ENCODE measurements at regions not wholly inside any gene's neighbourhood (a gene's known extent, or its start where the extent isn't known, plus 50 kb on each side); places are given as distances from the start of the nearest gene placed in this dataset.

DNA sequence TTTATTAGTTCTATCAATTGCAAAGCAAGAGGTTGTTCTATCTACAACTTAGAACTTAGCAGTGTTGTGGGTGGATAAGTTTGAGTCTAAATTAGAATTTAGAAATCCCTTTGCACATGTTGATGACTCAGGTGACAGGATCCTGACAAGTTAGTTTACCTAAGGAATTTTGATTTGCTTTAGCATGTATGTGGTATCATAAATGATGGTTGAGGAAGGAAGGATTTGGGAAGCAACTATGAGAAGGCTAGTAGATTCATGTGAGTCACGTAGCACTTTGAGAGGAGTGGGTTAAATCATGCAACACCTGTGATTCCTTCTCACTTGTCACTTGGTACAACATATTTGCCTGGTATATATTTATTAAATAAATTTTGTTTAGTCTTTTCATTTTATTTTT is 223.7 kb upstream of the USP25 start:
- H3K4me1 ChIP-seq = no peaks in the 10 kb centered on the region
- no peaks in the 10 kb centered on the region for H3K27me3 ChIP-seq
- TF ChIP-seq EP300 (IDR thresholded peaks at IDR 0.05) (no peak), POLR2AphosphoS5 (IDR thresholded peaks at IDR 0.05) (no peak), POLR2A (IDR thresholded peaks at IDR 0.05) (no peak)
- TF ChIP-seq, protein P1, sequence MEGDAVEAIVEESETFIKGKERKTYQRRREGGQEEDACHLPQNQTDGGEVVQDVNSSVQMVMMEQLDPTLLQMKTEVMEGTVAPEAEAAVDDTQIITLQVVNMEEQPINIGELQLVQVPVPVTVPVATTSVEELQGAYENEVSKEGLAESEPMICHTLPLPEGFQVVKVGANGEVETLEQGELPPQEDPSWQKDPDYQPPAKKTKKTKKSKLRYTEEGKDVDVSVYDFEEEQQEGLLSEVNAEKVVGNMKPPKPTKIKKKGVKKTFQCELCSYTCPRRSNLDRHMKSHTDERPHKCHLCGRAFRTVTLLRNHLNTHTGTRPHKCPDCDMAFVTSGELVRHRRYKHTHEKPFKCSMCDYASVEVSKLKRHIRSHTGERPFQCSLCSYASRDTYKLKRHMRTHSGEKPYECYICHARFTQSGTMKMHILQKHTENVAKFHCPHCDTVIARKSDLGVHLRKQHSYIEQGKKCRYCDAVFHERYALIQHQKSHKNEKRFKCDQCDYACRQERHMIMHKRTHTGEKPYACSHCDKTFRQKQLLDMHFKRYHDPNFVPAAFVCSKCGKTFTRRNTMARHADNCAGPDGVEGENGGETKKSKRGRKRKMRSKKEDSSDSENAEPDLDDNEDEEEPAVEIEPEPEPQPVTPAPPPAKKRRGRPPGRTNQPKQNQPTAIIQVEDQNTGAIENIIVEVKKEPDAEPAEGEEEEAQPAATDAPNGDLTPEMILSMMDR (IDR thresholded peaks at IDR 0.05) = no peak
- no peaks in the 10 kb centered on the region for H3K36me3 ChIP-seq
- H3K9me3 ChIP-seq = no peaks in the 10 kb centered on the region
- DNase-seq (ENCODE audit: low spot score in 2 of 2) = no peak
- 91% methylated on average over 1 of the region's 1 CpG for WGBS
- H3K27ac ChIP-seq = no peak overlapping the region
- H3K4me3 ChIP-seq = no peak overlapping the region

DNA sequence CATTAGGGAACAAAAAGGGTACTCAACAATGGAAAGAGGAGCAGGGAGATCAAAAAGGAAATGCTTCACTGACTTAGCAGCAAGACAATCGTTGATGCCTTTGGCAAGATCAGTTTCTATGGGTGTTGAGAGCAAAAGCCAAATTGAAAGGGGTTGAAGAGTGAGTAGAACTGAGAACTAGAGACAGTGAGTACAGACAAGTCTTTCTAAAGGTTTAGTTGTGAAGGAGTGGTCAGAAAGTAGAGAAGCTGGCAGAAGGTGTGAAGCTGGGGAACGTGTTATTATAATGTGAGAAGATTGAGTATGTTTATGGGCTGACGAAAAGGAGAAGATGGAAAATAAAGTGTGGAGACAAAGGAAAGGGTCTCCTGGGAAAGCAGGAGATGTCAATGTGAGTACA is 221.2 kb upstream of the USP25 start:
- WGBS = 74% methylated on average over 3 of the region's 3 CpGs
- H3K4me3 ChIP-seq = no peak overlapping the region
- H3K27ac ChIP-seq = no peak overlapping the region
- no peak for DNase-seq (ENCODE audit: low spot score in 2 of 2)
- H3K36me3 ChIP-seq = no peaks in the 10 kb centered on the region
- no peak for TF ChIP-seq EP300 (IDR thresholded peaks at IDR 0.05)
- TF ChIP-seq, protein P1 (IDR thresholded peaks at IDR 0.05) = no peak
- no peaks in the 10 kb centered on the region for H3K27me3 ChIP-seq
- H3K9me3 ChIP-seq = no peaks in the 10 kb centered on the region
- no peaks in the 10 kb centered on the region for H3K4me1 ChIP-seq

DNA sequence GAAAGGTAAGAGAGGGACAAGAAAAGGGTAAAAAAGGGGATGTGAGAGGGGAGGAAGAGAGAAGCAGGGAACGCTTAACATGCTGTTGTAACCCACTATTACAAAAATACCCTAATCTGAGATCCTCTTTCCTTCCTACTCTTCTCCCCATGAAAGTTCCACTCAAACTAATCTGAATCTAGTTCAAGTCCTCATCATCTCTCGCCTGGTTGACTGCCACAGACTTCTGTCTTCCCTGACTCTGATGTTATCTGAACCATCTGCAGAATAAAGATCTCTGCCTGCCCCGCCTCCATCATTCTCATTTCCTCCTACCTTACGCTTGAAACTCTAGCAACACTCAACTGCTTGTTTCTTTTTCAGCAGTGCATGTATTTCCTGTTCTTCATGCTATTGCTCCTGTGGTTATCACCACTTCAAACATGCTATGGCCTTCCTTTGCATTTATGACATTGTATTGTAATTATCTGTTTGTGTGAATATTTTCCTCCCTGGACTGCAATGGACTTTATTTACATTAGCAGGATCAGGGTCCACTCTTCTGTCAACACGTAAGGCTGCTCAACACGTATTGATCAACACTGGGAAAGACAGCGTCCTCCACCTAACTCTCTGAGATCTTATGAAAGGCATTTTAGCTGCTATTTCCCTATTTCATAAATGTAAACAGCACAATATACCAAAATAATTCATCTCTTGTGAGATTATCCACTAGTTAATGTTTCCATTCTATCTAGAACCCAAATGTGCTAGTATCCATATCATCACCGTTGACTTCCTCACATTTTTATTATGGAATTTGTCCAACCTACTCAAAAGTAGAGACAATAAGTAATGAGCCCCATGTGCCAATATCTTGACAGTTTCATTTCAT is 215.5 kb upstream of the USP25 start:
- no peaks in the 10 kb centered on the region for H3K9me3 ChIP-seq
- no peaks in the 10 kb centered on the region for H3K27me3 ChIP-seq
- no peaks in the 10 kb centered on the region for H3K36me3 ChIP-seq
- H3K27ac ChIP-seq = no peak overlapping the region
- TF ChIP-seq POLR2AphosphoS5 (IDR thresholded peaks at IDR 0.05) (no peak), EP300 (IDR thresholded peaks at IDR 0.05) (no peak), POLR2A (IDR thresholded peaks at IDR 0.05) (no peak)
- TF ChIP-seq, protein P1 (IDR thresholded peaks at IDR 0.05) = no peak
- no peak for DNase-seq (ENCODE audit: low spot score in 2 of 2)
- no peak overlapping the region for H3K4me3 ChIP-seq
- WGBS = 69% methylated on average over 8 of the region's 8 CpGs
- H3K4me1 ChIP-seq = no peaks in the 10 kb centered on the region

DNA sequence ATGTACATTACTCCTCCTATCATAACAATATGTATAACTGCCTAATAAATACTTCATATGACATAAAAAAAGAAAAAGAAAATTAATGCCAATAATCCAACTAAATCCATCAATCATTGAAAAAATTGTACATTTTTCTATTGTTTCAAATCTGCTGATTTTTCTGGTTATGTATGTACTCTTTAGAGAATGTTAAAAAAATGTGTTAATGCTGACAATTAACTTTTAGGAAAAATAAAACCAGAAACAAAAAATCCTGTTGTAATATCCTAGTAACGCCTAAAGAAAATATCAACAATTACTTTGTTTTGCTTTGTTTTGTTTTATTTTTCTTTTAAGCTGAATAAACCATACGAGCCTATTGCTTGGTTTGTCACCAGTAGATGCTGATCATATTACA is 213.9 kb upstream of the USP25 start:
- no peaks in the 10 kb centered on the region for H3K4me1 ChIP-seq
- 58% methylated on average over 2 of the region's 2 CpGs for WGBS
- H3K4me3 ChIP-seq = no peak overlapping the region
- H3K9me3 ChIP-seq = no peaks in the 10 kb centered on the region
- no peaks in the 10 kb centered on the region for H3K36me3 ChIP-seq
- TF ChIP-seq, protein P1 (IDR thresholded peaks at IDR 0.05) = no peak
- no peak for TF ChIP-seq POLR2A (IDR thresholded peaks at IDR 0.05)
- TF ChIP-seq POLR2AphosphoS5 (IDR thresholded peaks at IDR 0.05) = no peak
- no peak for TF ChIP-seq EP300 (IDR thresholded peaks at IDR 0.05)
- DNase-seq (ENCODE audit: low spot score in 2 of 2) = no peak
- H3K27ac ChIP-seq = no peak overlapping the region
- H3K27me3 ChIP-seq = no peaks in the 10 kb centered on the region

DNA sequence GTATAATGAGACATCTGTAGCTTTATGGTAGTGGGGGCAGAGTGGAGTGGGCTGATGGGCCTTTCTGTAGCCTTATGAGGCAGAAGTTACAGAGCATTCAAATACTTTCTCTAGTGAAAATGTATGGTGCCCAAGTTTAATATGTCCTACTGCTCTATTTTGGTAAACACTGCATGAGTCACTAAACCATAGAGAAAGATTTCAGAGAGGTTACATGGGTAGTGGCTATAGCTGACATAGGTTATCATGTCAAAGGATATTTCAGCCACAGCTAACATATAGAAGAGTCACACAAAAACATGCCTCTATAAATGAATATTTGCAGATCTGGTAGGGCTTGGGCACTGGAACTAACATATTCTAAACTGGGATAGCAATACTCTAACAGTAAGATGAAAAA is 212.4 kb upstream of the USP25 start:
- no peak overlapping the region for H3K4me3 ChIP-seq
- H3K9me3 ChIP-seq = no peaks in the 10 kb centered on the region
- no peak for DNase-seq (ENCODE audit: low spot score in 2 of 2)
- no peaks in the 10 kb centered on the region for H3K4me1 ChIP-seq
- no peaks in the 10 kb centered on the region for H3K36me3 ChIP-seq
- TF ChIP-seq EP300 (IDR thresholded peaks at IDR 0.05) (no peak), POLR2A (IDR thresholded peaks at IDR 0.05) (no peak), POLR2AphosphoS5 (IDR thresholded peaks at IDR 0.05) (no peak)
- TF ChIP-seq, protein P1 (IDR thresholded peaks at IDR 0.05) = no peak
- H3K27ac ChIP-seq = no peak overlapping the region
- no peaks in the 10 kb centered on the region for H3K27me3 ChIP-seq

All from suprapubic skin (tissue), 4 donors.